Endodermal cell (in vitro differentiated cells): ENCODE measurements at regions not wholly inside any gene's neighbourhood (a gene's known extent, or its start where the extent isn't known, plus 50 kb on each side); places are given as distances from the start of the nearest gene placed in this dataset.
"Not testable (repeated sequence)": the region's sequence is repeated elsewhere in the genome, so short reads cannot be mapped to it uniquely, and the experiment has no call there.

Source experiments
- DNase-seq: peaks from one replicate; pipeline ENCODE4 v3.0.0-alpha.2; 2017
- H3K27ac ChIP-seq: 2 replicates; pipeline ENCODE4 v1.5.1; 2013; ENCODE audit warnings: mild to moderate bottlenecking, low read depth, low read length, moderate library complexity
- H3K27me3 ChIP-seq: 2 replicates; pipeline ENCODE4 v1.6.1; 2013; ENCODE audit warnings: mild to moderate bottlenecking, low read length, moderate library complexity; ENCODE audit not compliant: insufficient read depth, control insufficient read depth, poor library complexity, severe bottlenecking
- H3K36me3 ChIP-seq: 2 replicates; pipeline ENCODE4 v1.7.0; 2013; ENCODE audit warnings: mild to moderate bottlenecking, low read length, moderate library complexity; ENCODE audit not compliant: control insufficient read depth, insufficient read depth
- H3K4me1 ChIP-seq: one replicate; pipeline ENCODE4 v1.7.0; 2013; ENCODE audit warnings: low read length; ENCODE audit not compliant: control insufficient read depth, insufficient read depth
- H3K4me3 ChIP-seq: 2 replicates; pipeline ENCODE4 v1.5.1; 2013; ENCODE audit warnings: mild to moderate bottlenecking, low read length, moderate library complexity
- H3K9ac ChIP-seq: 2 replicates; pipeline ENCODE4 v1.6.1; 2013; ENCODE audit warnings: mild to moderate bottlenecking, low read length, moderate library complexity; ENCODE audit not compliant: poor library complexity, severe bottlenecking; ENCODE audit errors: extremely low read depth
- H3K9me3 ChIP-seq: 2 replicates; pipeline ENCODE4 v1.6.1; 2013; ENCODE audit warnings: mild to moderate bottlenecking, low read length, moderate library complexity; ENCODE audit not compliant: control insufficient read depth
- H3K27ac Mint-ChIP-seq: 2 replicates; pipeline ENCODE4 v1.8.0; 2020; ENCODE audit warnings: mixed read lengths
- H3K27me3 Mint-ChIP-seq: 2 replicates; pipeline ENCODE4 v1.8.0; 2021; ENCODE audit warnings: mild to moderate bottlenecking, mixed read lengths; ENCODE audit not compliant: insufficient read depth
- H3K36me3 Mint-ChIP-seq: 2 replicates; pipeline ENCODE4 v1.8.0; 2020; ENCODE audit warnings: low read depth, mixed read lengths
- H3K4me1 Mint-ChIP-seq: 2 replicates; pipeline ENCODE4 v1.8.0; 2020; ENCODE audit warnings: mixed read lengths
- H3K4me3 Mint-ChIP-seq: 2 replicates; pipeline ENCODE4 v1.8.0; 2020; ENCODE audit warnings: mild to moderate bottlenecking, moderate library complexity, mixed read lengths
- H3K9me3 Mint-ChIP-seq: 2 replicates; pipeline ENCODE4 v1.8.0; 2020; ENCODE audit warnings: mild to moderate bottlenecking, mixed read lengths
- CTCF ChIP-seq: fragments of 200-600 bp; sonication (generic); conservative IDR thresholded peaks from 2 replicates; pipeline ENCODE4 v1.5.0; 2021; ENCODE audit warnings: antibody characterized with exemption, mild to moderate bottlenecking
- WGBS, 2 experiments: methylation state at CpG; one replicate each; pipeline versions ENCODE4 v1.1.5 to v1.1.7; 2013; ENCODE audit warnings: missing lambda C conversion rate in 2 of 2, mixed read lengths in 1 of 2; ENCODE audit not compliant: insufficient coverage in 1 of 2, insufficient read length in 1 of 2; 5-methylcytosine and 5-hydroxymethylcytosine counted together

DNA sequence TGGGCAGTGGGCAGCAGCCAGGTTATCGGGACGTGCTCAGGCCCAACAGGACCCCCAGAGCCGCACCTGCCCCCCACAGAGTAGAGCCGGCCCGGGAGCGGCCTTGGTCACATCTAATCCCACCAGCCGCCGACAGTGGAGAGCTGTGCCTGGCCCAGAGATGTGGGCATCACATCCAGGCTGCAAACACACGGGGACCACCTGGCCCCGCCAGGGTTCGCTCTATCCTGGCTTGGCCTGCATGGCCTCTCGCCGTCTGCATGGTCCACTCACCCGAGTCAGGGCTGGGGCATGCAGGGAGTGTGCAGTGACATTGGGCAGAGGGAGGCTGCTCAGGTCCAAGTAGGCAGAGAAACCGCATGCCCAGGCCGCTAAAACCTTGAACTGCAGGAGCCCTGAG lies 144.9 kb downstream of the IGLL1 start:
- not testable (repeated sequence) for H3K27ac ChIP-seq, H3K9ac ChIP-seq, H3K4me3 ChIP-seq, H3K36me3 Mint-ChIP-seq, H3K9me3 ChIP-seq, H3K4me1 ChIP-seq, H3K36me3 ChIP-seq, DNase-seq, H3K27ac Mint-ChIP-seq, H3K27me3 ChIP-seq, H3K9me3 Mint-ChIP-seq, H3K4me3 Mint-ChIP-seq
- peaks cover 22% of the 10 kb centered on the region for H3K4me1 Mint-ChIP-seq
- 95% methylated on average over 4 to 13 of the region's 16 CpGs for WGBS, 2 experiments
- H3K27me3 Mint-ChIP-seq = peaks cover 14% of the 10 kb centered on the region

GRCh38 chr22:23434198-23434830 lies 145.8 kb downstream of the IGLL1 start:
- not testable (repeated sequence) for H3K4me1 ChIP-seq, H3K9ac ChIP-seq, DNase-seq, H3K36me3 ChIP-seq, H3K27ac ChIP-seq, H3K36me3 Mint-ChIP-seq, H3K9me3 ChIP-seq, H3K27ac Mint-ChIP-seq, H3K4me3 ChIP-seq, H3K27me3 ChIP-seq
- Mint-ChIP-seq H3K4me3 (peak overlapping the region; percentile 47), H3K27me3 (peaks cover 14% of the 10 kb centered on the region), H3K4me1 (peaks cover 22% of the 10 kb centered on the region), H3K9me3 (peaks cover 11% of the 10 kb centered on the region)
- WGBS, 2 experiments = 96 to 97% methylated on average over 15 to 29 of the region's 29 CpGs

DNA sequence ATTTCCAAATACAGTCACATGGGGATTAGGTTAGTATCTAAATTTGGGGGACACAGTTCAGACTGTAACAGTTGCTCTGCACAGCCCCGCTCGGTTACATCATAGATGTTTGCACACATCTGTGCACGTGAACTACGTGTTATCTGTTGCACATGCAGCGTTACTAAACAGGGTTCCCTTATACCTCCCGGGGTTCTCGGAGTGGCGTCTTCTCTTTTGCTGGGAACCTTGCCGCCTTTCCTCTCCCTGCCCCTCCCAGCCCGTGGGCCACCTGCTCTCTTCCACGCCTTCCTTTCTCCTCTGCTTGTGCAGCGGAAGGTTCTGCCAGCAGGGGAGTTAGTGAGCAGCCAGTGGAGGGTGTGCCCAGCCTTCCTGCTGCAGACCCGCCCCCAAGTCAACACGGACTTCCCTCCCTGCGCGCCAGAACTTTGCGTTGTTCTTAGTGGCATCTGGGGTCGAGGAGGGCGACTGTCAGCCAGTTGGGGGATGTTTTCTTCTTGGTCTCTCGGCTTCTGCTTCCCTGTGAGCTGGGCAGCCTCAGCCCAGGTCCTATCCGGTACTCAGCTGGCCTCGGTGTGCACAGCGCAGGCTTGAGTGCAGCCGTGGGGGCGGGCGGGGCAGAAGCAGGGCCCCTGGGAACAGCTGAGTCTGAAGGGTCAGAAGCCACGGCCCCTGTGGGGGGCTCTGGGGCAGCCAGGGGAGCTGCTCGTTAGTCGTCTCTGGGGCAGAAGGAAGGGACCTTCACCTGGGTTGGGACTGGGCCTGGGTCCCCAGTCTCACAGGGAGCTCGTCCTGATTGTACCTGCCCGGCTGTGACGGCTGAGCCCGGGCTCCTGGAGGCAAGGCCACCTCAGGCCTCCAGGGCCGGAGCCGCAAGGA lies 146.7 kb downstream of the IGLL1 start:
- H3K9ac ChIP-seq, H3K27ac ChIP-seq, H3K4me3 ChIP-seq, H3K36me3 Mint-ChIP-seq, H3K27me3 ChIP-seq, H3K27ac Mint-ChIP-seq, H3K36me3 ChIP-seq, H3K4me1 ChIP-seq, H3K9me3 ChIP-seq, H3K27me3 Mint-ChIP-seq: not testable (repeated sequence)
- peak; percentile 85 for DNase-seq
- Mint-ChIP-seq H3K4me3 (peak overlapping the region; percentile 47), H3K9me3 (peaks cover 11% of the 10 kb centered on the region), H3K4me1 (peaks cover 20% of the 10 kb centered on the region)
- 65 to 67% methylated on average over 12 to 26 of the region's 35 CpGs for WGBS, 2 experiments
- peak; percentile 71 for TF ChIP-seq CTCF

DNA sequence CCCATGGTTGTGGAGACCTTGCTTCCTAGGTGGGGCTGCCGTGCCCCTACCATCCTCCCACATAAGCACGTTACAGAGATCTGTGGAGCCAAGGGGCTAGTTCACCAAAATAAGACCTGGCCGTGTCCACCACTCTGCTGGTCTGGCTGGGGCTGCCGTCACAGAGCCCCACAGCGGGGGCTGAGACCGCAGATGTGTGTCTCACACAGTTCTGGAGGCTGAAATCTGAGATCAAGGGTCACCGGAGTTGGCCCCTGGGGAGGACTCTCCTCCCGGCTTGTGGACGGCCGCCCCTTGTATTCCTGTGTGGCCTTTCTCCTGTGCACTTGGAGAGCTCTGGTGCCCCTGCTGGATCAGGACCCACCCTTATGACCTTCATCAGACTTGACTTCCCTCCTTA lies 147.4 kb downstream of the IGLL1 start:
- not testable (repeated sequence) for H3K27ac ChIP-seq, DNase-seq, H3K36me3 Mint-ChIP-seq, H3K9ac ChIP-seq, H3K27ac Mint-ChIP-seq, H3K9me3 ChIP-seq, H3K4me1 ChIP-seq, H3K4me3 ChIP-seq, H3K27me3 ChIP-seq, H3K36me3 ChIP-seq, H3K27me3 Mint-ChIP-seq
- 81 to 96% methylated on average over 7 to 10 of the region's 10 CpGs for WGBS, 2 experiments
- peak overlapping the region; percentile 47 for H3K4me3 Mint-ChIP-seq
- peaks cover 16% of the 10 kb centered on the region for H3K9me3 Mint-ChIP-seq
- peaks cover 18% of the 10 kb centered on the region for H3K4me1 Mint-ChIP-seq
